ENCODE measurements at regions not wholly inside any gene's neighbourhood (a gene's known extent, or its start where the extent isn't known, plus 50 kb on each side); places are given as distances from the start of the nearest gene placed in this dataset.

DNA sequence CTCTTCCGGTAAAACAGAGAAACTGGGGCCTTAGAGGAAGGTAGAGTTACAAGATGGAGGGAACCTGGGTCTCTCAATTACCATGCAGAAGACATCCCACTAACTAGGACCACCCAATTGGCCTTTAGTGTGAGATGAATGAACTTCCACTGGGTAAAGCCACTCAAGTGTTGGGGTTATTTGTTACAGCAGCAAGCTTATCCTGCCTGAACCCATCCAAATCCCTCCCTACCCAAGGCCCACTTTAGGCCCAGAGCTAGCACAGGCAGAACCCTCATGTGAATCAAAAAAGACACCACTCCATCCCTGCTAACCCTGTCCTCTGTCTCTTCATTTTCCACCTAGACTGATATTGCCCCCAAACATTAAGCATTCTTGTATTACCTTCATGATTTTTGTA, 746.7 kb upstream of the TBX3 start:
- POLR2A ChIA-PET: no interaction called here
- FAIRE-seq: no peak
- CTCF ChIA-PET: no interaction called here

More for the DNA sequence above, 746.7 kb upstream of the TBX3 start:
- H3K4me1 ChIP-seq (ENCODE audit: control insufficient read depth, extremely low read depth, insufficient read depth, low read length): no peaks in the 10 kb centered on the region
- no peak for DNase-seq (ENCODE audit: low read depth, low spot score)
- no peak overlapping the region for H3K4me3 ChIP-seq (replicated peaks in 1 of 3; ENCODE audit: insufficient read depth in 1 of 3, low read depth in 1 of 3, low read length in 3 of 3)
- intact Hi-C loops (cut with micrococcal nuclease) (no loop called here), dilution Hi-C loops (cut with MboI; ENCODE audit: extremely low pct_ligation_motif_present, low sequenced_read_pairs) (no loop called here)
- H2AFZ ChIP-seq (ENCODE audit: low read depth, low read length): no peak overlapping the region
- H3K9ac ChIP-seq (replicated peaks; ENCODE audit: extremely low read depth, insufficient read depth, low read length): no peak overlapping the region
- no peaks in the 10 kb centered on the region for H3K79me2 ChIP-seq (ENCODE audit: control insufficient read depth, insufficient read depth, low read length)
- H3K27me3 ChIP-seq (ENCODE audit: control insufficient read depth in 2 of 2, insufficient read depth in 2 of 2, low read length in 2 of 2): no peaks in the 10 kb centered on the region
- H3K36me3 ChIP-seq (ENCODE audit: control insufficient read depth in 2 of 2, extremely low read depth in 1 of 2, insufficient read depth in 2 of 2, low read length in 2 of 2): no peaks in the 10 kb centered on the region
- TF ChIP-seq MYC (IDR thresholded peaks at IDR 0.05; ENCODE audit: low read depth, low read length) (no peak), JUN (IDR thresholded peaks at IDR 0.05; ENCODE audit: borderline replicate concordance, insufficient read depth, insufficient read length, low read depth) (no peak), FOS (IDR thresholded peaks at IDR 0.05; ENCODE audit: borderline replicate concordance, insufficient read depth, low read length) (no peak), EZH2 (IDR thresholded peaks at IDR 0.05; ENCODE audit: borderline replicate concordance, low read depth, low read length, severe bottlenecking) (no peak), GATA2 (IDR thresholded peaks at IDR 0.05; ENCODE audit: insufficient read depth, insufficient read length, low read depth, low read length) (no peak), POLR2A (IDR thresholded peaks at IDR 0.05; ENCODE audit: low read depth, low read length) (no peak), CTCF (IDR thresholded peaks at IDR 0.05; ENCODE audit: extremely low read depth in 1 of 2, insufficient read depth in 1 of 2, low read depth in 1 of 2, low read length in 2 of 2) (no peak), POLR2AphosphoS5 (IDR thresholded peaks at IDR 0.05; ENCODE audit: insufficient read depth, low read depth, low read length) (no peak)
- TF ChIP-seq, protein P1, sequence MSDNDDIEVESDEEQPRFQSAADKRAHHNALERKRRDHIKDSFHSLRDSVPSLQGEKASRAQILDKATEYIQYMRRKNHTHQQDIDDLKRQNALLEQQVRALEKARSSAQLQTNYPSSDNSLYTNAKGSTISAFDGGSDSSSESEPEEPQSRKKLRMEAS (IDR thresholded peaks at IDR 0.05; ENCODE audit: insufficient read depth, insufficient read length): no peak
- BruUV-seq (replicated peaks): no TSS peak
- H3K9me1 ChIP-seq (replicated peaks; ENCODE audit: control insufficient read depth, extremely low read depth, insufficient read depth, low read length): no peaks in the 10 kb centered on the region
- H3K9me3 ChIP-seq (replicated peaks; ENCODE audit: control insufficient read depth, insufficient read depth, low read length): peaks cover 2% of the 10 kb centered on the region
- H3K27ac ChIP-seq (ENCODE audit: insufficient read depth, low read depth, low read length): no peak overlapping the region
- H3K4me2 ChIP-seq (ENCODE audit: insufficient read depth, low read length): no peak overlapping the region
- no peaks in the 10 kb centered on the region for H4K20me1 ChIP-seq (replicated peaks; ENCODE audit: control insufficient read depth, extremely low read depth, insufficient read depth, low read length)

Measured in endothelial cell of umbilical vein (primary cell).